ENCODE measurements at regions not wholly inside any gene's neighbourhood (a gene's known extent, or its start where the extent isn't known, plus 50 kb on each side); places are given as distances from the start of the nearest gene placed in this dataset.

DNA sequence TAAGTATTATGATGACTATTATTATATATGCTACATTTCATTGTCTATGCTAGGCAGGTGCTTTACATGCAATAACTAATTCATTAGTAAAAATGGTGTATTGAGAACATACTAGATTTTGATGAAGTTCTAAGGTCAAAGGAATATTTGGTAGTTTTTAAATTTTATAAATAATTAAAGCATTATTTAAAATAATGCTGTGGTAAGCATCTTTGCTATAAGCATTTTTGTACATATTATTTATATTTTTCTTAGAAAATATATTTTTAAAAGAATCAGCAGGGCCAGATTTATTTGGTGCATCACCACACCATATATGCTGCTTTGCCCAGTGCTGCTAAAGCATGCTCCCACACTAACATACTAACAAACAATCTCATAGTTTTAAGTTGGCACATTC is 517.9 kb downstream of the C6orf118 start:
- no peak overlapping the region for H3K27ac Mint-ChIP-seq
- H4K5ac ChIP-seq (ENCODE audit: insufficient read length, low read depth, low read length) = no peak overlapping the region
- no peak overlapping the region for H3T11ph ChIP-seq (ENCODE audit: low read length)
- TF ChIP-seq, protein P1, sequence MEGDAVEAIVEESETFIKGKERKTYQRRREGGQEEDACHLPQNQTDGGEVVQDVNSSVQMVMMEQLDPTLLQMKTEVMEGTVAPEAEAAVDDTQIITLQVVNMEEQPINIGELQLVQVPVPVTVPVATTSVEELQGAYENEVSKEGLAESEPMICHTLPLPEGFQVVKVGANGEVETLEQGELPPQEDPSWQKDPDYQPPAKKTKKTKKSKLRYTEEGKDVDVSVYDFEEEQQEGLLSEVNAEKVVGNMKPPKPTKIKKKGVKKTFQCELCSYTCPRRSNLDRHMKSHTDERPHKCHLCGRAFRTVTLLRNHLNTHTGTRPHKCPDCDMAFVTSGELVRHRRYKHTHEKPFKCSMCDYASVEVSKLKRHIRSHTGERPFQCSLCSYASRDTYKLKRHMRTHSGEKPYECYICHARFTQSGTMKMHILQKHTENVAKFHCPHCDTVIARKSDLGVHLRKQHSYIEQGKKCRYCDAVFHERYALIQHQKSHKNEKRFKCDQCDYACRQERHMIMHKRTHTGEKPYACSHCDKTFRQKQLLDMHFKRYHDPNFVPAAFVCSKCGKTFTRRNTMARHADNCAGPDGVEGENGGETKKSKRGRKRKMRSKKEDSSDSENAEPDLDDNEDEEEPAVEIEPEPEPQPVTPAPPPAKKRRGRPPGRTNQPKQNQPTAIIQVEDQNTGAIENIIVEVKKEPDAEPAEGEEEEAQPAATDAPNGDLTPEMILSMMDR (conservative IDR thresholded peaks at IDR 0.05) = no peak
- no peaks in the 10 kb centered on the region for H3K4me1 Mint-ChIP-seq
- no peak overlapping the region for H4K91ac ChIP-seq (ENCODE audit: insufficient read length, low read depth, low read length)
- no peaks in the 10 kb centered on the region for H3K9me3 ChIP-seq (ENCODE audit: control insufficient read depth, low read depth, low read length)
- no peak overlapping the region for H3K9ac ChIP-seq (ENCODE audit: extremely low read depth, insufficient read length, low read length)
- H3K4me2 ChIP-seq (ENCODE audit: insufficient read depth, insufficient read length, low read length) = no peak overlapping the region
- no peak overlapping the region for H3K4me3 Mint-ChIP-seq
- no peaks in the 10 kb centered on the region for H3K27me3 Mint-ChIP-seq (ENCODE audit: low read depth)
- H3K18ac ChIP-seq (ENCODE audit: insufficient read length, low read depth, low read length) = no peak overlapping the region
- H3K23ac ChIP-seq (ENCODE audit: insufficient read length, low read depth, low read length) = no peak overlapping the region
- no peaks in the 10 kb centered on the region for H3K79me2 ChIP-seq (ENCODE audit: insufficient read depth, low read length)
- H3K79me1 ChIP-seq (ENCODE audit: insufficient read depth, low read depth, low read length, poor library complexity, severe bottlenecking) = no peaks in the 10 kb centered on the region
- no peak overlapping the region for H3K4ac ChIP-seq (ENCODE audit: low read depth, low read length)
- H2BK5ac ChIP-seq (ENCODE audit: insufficient read length, low read length) = no peak overlapping the region
- H2BK15ac ChIP-seq (ENCODE audit: low read depth, low read length) = no peak overlapping the region
- no peaks in the 10 kb centered on the region for H3K23me2 ChIP-seq (ENCODE audit: insufficient read length, low read depth, low read length, poor library complexity, severe bottlenecking)
- H3K36me3 Mint-ChIP-seq (ENCODE audit: insufficient read depth in 1 of 3, low read depth in 3 of 3) = peaks cover 3 to 17% (median 8%) of the 10 kb centered on the region in 3 experiments; a peak in 6 of 7 replicates
- no peak overlapping the region for H2BK20ac ChIP-seq (ENCODE audit: low read depth, low read length, poor library complexity, severe bottlenecking)
- no peak overlapping the region for H2BK120ac ChIP-seq (ENCODE audit: low read depth, low read length, poor library complexity, severe bottlenecking)
- H3K14ac ChIP-seq (ENCODE audit: insufficient read depth, low read length) = no peak overlapping the region
- H3K27ac ChIP-seq (ENCODE audit: insufficient read length, low read depth, low read length) = no peak overlapping the region
- H3K27me3 ChIP-seq (ENCODE audit: insufficient read depth, low read length) = no peaks in the 10 kb centered on the region
- H3K4me1 ChIP-seq (ENCODE audit: insufficient read depth, low read length) = no peaks in the 10 kb centered on the region
- no peak overlapping the region for H4K8ac ChIP-seq (replicated peaks; ENCODE audit: insufficient read length, low read depth, low read length)
- peaks cover 5 to 12% of the 10 kb centered on the region in 2 experiments for H3K9me3 Mint-ChIP-seq
- H3K56ac ChIP-seq (ENCODE audit: insufficient read length, low read depth, low read length) = no peak overlapping the region
- no peak overlapping the region for H2AK5ac ChIP-seq (ENCODE audit: insufficient read length, low read length)
- H2AFZ ChIP-seq (ENCODE audit: low read length) = no peak overlapping the region
- H2BK12ac ChIP-seq (ENCODE audit: insufficient read length, low read depth, low read length) = no peak overlapping the region
- no peaks in the 10 kb centered on the region for H4K20me1 ChIP-seq (ENCODE audit: control insufficient read depth, insufficient read depth, insufficient read length)
- no peak for DNase-seq

All from H9 (cell line).